ENCODE measurements at regions not wholly inside any gene's neighbourhood (a gene's known extent, or its start where the extent isn't known, plus 50 kb on each side); places are given as distances from the start of the nearest gene placed in this dataset.
"Not testable (repeated sequence)": the region's sequence is repeated elsewhere in the genome, so short reads cannot be mapped to it uniquely, and the experiment has no call there.

DNA sequence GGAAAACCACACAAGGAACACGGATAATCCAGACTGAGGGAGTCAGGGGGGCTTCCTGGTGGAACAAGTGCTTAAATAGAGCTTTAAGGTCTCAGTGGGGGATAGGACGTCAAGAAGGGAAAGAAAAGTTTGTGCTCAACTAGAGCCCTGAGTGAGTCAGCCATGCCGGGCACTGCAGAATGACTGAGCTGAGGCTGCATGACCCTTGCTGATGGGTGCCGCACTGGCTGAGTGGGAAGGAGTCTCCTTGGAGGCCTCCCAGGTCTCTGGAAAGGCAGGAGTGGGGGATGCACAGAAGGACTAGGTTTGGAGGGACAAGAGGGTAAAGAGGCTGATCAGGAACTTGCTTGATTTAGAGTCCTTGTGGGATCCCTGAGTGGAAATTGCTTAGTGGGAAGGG, 150.3 kb downstream of the RPLP1 start:
- DNase-seq: no peak

DNA sequence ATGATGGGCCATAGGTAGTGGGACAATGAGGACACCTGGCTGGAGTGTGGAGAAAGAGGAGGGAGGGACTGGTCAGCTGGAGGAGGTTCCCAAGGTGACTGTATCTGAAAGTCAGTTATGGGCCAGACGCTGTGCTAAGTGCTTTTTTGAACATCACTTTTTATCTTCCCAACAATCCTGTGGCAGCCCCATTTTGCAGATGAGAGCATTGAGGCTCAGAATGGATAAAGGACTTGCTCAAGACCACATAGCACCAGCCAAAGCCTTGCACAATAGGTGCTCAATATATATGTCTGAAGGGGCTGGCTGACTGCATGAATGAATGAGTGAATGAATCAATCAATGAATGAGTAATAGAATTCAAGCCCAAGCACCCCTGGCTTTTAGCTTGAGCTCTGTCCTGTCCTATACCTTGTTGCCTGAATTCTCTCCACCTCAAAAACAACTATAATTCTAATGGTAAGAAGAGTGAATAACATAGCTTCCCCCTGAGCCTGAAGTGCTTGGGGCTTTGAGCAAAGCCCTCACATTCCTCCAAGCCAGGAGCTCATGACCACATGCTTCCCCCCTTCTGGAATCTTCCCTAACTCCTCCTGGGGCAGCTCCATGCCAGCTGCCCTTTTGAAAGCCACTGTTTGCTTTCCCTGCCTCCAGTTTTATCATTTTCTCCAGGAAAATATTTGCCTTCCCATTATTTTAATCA, 150.9 kb downstream of the RPLP1 start:
- DNase-seq: no peak

GRCh38 chr15:69604072-69604411, 151.4 kb downstream of the RPLP1 start:
- DNase-seq: no peak

DNA sequence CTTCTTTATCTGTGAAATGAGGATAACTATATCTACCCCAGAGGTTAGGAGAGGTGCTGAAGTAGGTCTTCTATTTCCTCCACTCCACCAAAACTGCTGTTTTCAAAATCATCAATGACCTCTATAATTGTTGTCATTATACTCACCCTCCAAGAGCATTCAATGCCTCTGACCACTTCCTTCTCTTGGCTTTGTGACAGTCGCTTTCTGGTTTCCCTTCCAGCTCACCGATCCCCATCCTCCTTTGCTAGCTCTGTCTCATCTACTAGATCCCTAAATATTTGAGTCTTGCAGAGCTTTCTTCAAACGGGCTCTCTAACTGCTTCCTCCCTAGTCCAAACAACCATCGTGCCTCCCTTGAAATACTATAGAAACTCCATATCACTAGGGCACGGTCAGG, 153.5 kb downstream of the RPLP1 start:
- DNase-seq: no peak

DNA sequence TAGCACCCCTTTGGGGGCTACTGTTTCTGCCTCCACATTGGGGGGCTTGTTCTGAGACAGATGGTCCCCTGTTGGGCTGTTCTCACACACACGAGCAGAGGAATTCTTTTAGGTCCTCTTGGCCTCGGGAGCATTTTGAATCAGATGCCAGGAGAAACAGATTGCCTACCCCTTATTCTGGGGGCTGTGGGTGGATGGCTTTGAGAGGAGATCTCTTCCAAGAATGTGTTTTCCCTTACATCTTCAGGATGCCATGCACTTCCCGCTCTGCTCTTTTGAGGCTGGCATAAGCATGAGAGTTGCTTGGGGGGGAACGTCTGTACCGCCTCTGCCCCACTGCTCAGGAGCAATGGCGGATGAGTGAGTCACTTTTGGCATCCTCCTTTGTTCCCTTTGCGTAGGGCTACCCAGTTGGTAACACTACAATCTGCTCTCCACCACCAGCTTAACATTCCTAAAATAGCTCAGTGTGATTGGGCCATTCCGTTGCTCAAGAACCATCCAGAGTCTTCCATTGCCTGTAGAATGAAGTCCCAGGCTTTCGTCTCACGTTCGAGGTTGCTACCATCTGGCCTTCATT, 154.4 kb downstream of the RPLP1 start:
- no peak for DNase-seq

DNA sequence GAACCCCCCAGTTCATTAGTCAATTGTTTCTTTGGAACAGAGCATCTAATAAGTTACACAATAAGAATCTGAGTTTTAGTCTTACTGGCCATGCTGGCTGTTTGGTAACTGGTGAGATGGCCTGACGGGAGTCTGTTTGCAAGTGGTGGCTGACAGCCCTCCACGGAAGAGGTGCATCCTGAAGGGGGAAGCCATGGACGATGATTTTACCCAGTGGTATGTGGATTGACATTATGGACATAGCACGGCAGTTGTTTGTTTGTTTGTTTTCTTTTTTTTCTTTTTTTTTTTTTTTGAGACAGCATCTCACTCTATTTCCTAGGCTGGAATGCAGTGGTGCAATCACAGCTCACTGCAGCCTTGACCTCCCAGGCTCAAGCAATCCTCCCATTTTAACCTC, 156.0 kb downstream of the RPLP1 start:
- no peak for DNase-seq

DNA sequence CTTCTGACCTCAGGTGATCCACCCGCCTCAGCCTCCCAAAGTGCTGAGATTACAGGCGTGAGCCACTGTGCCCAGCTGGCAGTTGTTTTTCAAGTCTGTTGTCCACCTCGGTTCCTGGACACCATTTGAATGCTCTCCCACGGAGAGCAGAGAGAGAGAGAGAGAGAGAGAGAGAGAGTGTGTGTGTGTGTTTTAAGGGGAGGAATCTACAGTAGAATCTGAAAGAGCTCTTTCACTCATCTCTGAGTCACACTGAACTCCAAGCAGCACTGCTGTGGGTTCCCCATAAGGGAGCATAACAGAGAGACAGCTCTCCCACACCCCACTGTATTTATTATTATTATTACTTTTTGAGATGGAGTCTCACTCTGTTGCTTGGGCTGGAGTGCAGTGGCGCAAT, 156.6 kb downstream of the RPLP1 start:
- DNase-seq: no peak

- DNase-seq: no peak
Observed at GRCh38 chr15:69609776-69610175, 157.2 kb downstream of the RPLP1 start.

GRCh38 chr15:69610277-69610676, 157.7 kb downstream of the RPLP1 start:
- DNase-seq: no peak

GRCh38 chr15:69610858-69611257, 158.2 kb downstream of the RPLP1 start:
- DNase-seq: no peak

DNA sequence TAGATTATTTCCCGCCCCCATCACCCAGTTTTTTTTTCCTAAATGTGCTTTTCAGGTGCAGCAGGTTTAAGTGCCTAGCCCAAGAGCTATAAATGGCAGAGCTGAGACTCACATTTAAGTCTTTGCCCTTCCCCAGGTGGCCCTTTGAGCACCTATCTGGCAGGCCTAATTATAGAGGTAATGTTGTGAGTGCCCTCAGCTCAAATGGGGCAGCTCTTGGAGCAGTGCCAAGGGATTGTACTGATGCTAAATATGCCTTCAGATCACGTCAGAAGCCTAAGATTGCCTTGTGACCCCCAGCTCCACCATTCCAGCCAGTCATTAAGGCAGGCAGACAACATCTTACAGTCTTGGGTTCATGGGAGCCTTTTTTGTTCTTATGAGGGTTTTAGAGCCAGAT, 159.5 kb downstream of the RPLP1 start:
- no peak for DNase-seq

- DNase-seq: no peak
Observed at GRCh38 chr15:69613182-69613581, 160.6 kb downstream of the RPLP1 start.

- DNase-seq: no peak
Observed at GRCh38 chr15:69613988-69614387, 161.4 kb downstream of the RPLP1 start.

DNA sequence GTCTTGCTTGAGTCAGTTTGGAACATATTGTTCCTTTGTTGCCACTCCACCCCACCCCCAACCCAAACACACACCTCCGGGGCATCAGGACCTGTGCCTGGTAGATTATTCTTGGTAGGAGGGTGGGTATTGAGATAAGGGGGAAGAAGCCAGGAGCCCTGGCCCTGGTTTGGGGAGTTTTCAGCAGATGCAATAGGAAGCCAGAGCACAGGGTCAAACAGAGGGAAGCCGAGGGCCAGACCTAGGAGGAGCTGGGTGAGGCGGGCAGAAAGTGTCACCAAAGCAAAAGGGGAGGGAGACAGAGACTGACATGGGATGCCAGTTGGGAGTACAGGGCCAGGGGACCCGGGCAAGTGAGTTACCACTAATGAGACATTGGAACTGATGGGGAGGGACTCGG, 163.1 kb downstream of the RPLP1 start:
- no peak for DNase-seq

DNA sequence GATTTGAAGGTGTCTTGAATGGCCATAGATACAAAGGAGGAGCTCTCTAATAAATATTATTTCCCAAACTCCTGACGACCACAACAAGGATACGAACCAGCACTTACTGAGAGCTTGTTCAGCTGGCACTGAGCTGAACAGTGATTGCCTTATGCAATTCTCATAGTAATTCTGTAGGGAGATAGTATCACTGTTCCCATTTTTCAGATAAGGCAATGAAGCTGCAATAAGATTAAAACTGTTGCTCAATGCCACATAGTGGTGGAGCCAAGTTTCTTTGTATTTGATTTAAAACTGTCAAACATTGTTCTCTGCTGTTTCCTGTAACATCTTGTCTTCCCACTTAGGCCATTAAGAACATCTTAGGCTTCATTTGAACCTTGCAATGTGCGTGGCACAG, 163.9 kb downstream of the RPLP1 start:
- no peak for DNase-seq

- DNase-seq: not testable (repeated sequence)
Observed at GRCh38 chr15:69617144-69617543, 164.5 kb downstream of the RPLP1 start.

DNA sequence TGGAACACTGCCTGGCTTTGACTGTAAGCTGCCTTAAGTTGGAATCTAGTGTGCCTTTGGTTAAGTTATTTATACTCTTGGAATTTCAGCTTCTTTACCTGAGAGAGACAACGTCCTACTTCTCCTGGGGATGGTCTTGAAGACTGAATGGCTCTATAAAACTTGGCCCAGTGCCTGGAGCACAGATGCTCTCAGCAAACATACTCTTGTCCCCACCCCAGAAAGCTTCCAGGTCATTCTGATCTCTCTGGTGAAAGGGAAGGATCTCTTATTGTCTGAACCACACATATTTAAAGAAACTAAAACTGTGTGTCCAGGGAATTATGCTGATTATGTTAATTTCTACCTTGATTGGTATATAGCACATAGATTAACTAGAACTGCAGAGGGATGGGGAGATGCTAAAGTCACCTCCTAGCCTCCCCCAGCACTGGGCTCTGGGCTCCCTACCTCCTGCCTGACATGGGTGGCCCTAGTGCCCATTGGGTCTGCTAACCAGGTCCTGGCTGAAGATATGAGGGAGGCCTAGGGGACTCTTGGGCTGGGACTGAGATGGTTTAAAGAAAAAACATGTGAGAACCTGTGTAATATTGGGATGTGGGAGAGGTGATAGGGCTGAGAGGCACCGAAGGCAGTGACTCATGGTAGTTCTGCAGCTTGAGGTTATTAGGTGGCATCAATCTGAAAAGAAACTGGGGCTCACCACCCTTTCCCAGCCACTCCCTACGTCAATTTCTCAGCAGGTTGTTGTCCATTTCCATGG, 171.0 kb downstream of the RPLP1 start:
- DNase-seq: no peak

DNA sequence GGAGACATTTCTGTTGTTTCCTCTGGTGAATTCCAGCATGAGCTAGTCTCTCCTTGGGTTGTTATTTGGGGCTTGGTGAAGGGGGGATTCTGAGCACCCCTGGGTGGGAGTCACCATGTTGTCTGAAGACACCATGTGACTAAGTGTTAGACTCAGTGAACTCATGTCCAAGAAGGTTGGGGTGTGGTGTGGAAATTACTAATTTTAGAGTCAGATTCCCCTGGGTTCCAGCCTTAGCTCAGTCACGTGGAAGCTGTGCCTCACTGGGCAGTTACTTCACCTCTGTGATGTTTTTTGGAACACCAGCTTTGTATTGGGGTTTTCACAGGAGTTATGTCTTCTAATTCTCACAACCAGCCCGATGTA, 171.5 kb downstream of the RPLP1 start:
- DNase-seq: no peak

- DNase-seq: no peak
Observed at GRCh38 chr15:69624816-69625215, 172.2 kb downstream of the RPLP1 start.

- no peak for DNase-seq
Observed at GRCh38 chr15:69625328-69625727, 172.7 kb downstream of the RPLP1 start.

DNA sequence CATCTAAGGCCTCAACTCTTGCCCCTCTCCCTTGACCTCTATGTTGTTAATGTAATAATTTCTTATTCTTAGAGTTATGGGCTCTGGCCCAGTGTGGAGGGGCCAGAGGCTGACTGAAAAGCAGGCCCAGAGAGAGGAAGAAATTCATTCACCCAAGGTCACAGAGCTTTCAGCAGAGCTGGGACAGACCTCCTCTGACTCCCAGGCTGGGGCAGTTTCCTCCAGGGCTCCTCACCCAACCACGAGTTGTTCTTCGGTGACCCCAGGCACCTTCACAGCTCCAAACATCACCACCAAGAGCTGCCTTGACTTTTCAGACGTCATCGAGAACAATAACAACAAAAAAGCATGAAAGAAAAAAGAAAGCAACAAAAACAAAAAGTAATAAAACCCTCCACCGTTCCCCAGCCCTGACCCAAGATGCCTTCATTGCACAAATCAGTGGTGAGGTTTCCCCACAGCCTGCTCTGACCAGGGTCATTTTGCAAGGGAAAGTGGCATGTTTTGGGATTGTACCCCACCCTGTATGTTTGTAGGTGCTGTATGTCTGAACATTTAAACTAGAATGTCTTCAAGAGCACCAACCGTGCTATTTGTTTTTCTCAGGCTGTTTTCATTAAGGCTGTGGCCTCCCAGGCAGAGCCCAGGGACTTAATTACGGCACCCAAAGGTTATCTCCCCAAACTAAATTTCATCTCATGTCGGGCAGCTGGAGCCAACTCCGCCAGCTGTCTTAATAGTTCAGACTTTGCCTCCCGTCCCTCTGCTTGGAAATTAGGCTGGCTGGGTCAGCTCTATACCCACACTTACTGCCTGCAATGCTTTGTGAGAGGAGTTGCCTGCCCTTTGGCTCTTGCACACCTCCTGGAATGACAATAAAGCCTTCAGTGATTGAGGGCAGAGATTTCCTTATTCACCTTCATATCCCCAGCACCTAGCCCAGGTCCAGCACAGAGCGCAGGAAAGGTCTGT, 173.8 kb downstream of the RPLP1 start:
- no peak for DNase-seq

GRCh38 chr15:69627548-69628158, 175.0 kb downstream of the RPLP1 start:
- no peak for DNase-seq
